C4-2B (cell line): ENCODE measurements at regions not wholly inside any gene's neighbourhood (a gene's known extent, or its start where the extent isn't known, plus 50 kb on each side); places are given as distances from the start of the nearest gene placed in this dataset.
A peak's percentile ranks its signal among the peaks of the same experiment; 100 is the strongest.

ENCODE experiments used
- H3K27ac ChIP-seq: fragments of 450-650 bp; 2 replicates; pipeline ENCODE4 v1.5.1; 2017
- CTCF ChIP-seq: fragments of 450-650 bp; conservative IDR thresholded peaks from 2 replicates; pipeline ENCODE4 v1.5.1; 2017; ENCODE audit warnings: mild to moderate bottlenecking
- ZFX ChIP-seq: fragments of 450-650 bp; IDR thresholded peaks from 2 replicates; pipeline ENCODE4 v1.6.1; 2017

GRCh38 chr14:62101673-62102348, 339.6 kb downstream of the SNAPC1 start:
- TF ChIP-seq CTCF: no peak
- no peak for TF ChIP-seq ZFX
- no peak overlapping the region for H3K27ac ChIP-seq

GRCh38 chr14:62102349-62102725, 340.1 kb downstream of the SNAPC1 start:
- H3K27ac ChIP-seq: no peak overlapping the region
- TF ChIP-seq CTCF (no peak), ZFX (no peak)

- H3K27ac ChIP-seq: no peak overlapping the region
- no peak for TF ChIP-seq ZFX
- TF ChIP-seq CTCF: no peak
Observed at GRCh38 chr14:62103464-62103863, 341.2 kb downstream of the SNAPC1 start.

- TF ChIP-seq CTCF: no peak
- no peak for TF ChIP-seq ZFX
- H3K27ac ChIP-seq: no peak overlapping the region
Observed at GRCh38 chr14:62110941-62111340, 348.7 kb downstream of the SNAPC1 start.

- TF ChIP-seq ZFX (no peak), CTCF (peak; percentile 30)
- H3K27ac ChIP-seq: no peak overlapping the region
Observed at GRCh38 chr14:62117010-62117750, 355.0 kb downstream of the SNAPC1 start.

GRCh38 chr14:62117751-62118105, 355.5 kb downstream of the SNAPC1 start:
- TF ChIP-seq ZFX (no peak), CTCF (no peak)

GRCh38 chr14:62118461-62118860, 356.2 kb downstream of the SNAPC1 start:
- H3K27ac ChIP-seq: no peak overlapping the region
- TF ChIP-seq ZFX (no peak), CTCF (no peak)

More at GRCh38 chr14:62117751-62118105, 355.5 kb downstream of the SNAPC1 start:
- H3K27ac ChIP-seq: no peak overlapping the region
